ENCODE measurements at regions not wholly inside any gene's neighbourhood (a gene's known extent, or its start where the extent isn't known, plus 50 kb on each side); places are given as distances from the start of the nearest gene placed in this dataset.
A peak's percentile ranks its signal among the peaks of the same experiment; 100 is the strongest.

- peaks cover 0 to 3% of the 10 kb centered on the region in 2 experiments; a peak in 2 of 4 replicates for H3K4me1 ChIP-seq (ENCODE audit: control insufficient read depth in 1 of 2, insufficient read depth in 2 of 2, low read depth in 1 of 2, low read length in 1 of 2)
- no peak overlapping the region for H3K4me2 ChIP-seq
- no peaks in the 10 kb centered on the region for H3K79me2 ChIP-seq (ENCODE audit: insufficient read depth)
- ChIA-PET CTCF (no interaction called here), POLR2A (no interaction called here)
- no peaks in the 10 kb centered on the region for H3K9me2 ChIP-seq
- no peaks in the 10 kb centered on the region for H3K27me3 ChIP-seq (ENCODE audit: insufficient read depth)
- WGBS (ENCODE audit: low lambda C conversion rate) = 74% methylated on average over 1 of the region's 1 CpG
- no peak overlapping the region for H3K9ac ChIP-seq
- H3K27ac ChIP-seq (ENCODE audit: low read depth in 2 of 2, low read length in 1 of 2) = no peak overlapping the region
- TF ChIP-seq GABPA (IDR thresholded peaks at IDR 0.05; ENCODE audit: low read depth) (no peak), PBX3 (IDR thresholded peaks at IDR 0.05) (peak; percentile 26; the same call in 1 of the 2 replicates)
- no peaks in the 10 kb centered on the region for H3F3A ChIP-seq (replicated peaks; ENCODE audit: insufficient read depth)
- H3K36me3 ChIP-seq (replicated peaks in 1 of 2; ENCODE audit: control insufficient read depth in 1 of 2, insufficient read depth in 2 of 2, low read length in 1 of 2) = no peaks in the 10 kb centered on the region
- no peak overlapping the region for H2AFZ ChIP-seq (ENCODE audit: low read depth)
- H4K20me1 ChIP-seq (ENCODE audit: insufficient read depth) = no peaks in the 10 kb centered on the region
- no peak for DNase-seq
- no peaks in the 10 kb centered on the region for H3K9me3 ChIP-seq
- no peak overlapping the region for H3K4me3 ChIP-seq (ENCODE audit: low read depth in 2 of 2, low read length in 1 of 2)
Measured at GRCh38 chr3:106337116-106337515, 468.3 kb upstream of the CBLB start.

GRCh38 chr3:106338582-106339214 is 469.9 kb upstream of the CBLB start:
- POLR2A ChIA-PET = no interaction called here
- no peak overlapping the region for H3K4me2 ChIP-seq

More at GRCh38 chr3:106338582-106339214, 469.9 kb upstream of the CBLB start:
- DNase-seq = no peak
- CTCF ChIA-PET = no interaction called here
- Histone ChIP-seq H2AFZ (ENCODE audit: low read depth) (no peak overlapping the region), H3K4me3 (ENCODE audit: low read depth in 2 of 2, low read length in 1 of 2) (no peak overlapping the region), H3K27me3 (ENCODE audit: insufficient read depth) (no peaks in the 10 kb centered on the region), H3K27ac (ENCODE audit: low read depth in 2 of 2, low read length in 1 of 2) (no peak overlapping the region), H3F3A (replicated peaks; ENCODE audit: insufficient read depth) (no peaks in the 10 kb centered on the region), H3K4me1 (ENCODE audit: control insufficient read depth in 1 of 2, insufficient read depth in 2 of 2, low read depth in 1 of 2, low read length in 1 of 2) (peaks cover 0 to 5% of the 10 kb centered on the region in 2 experiments; a peak in 3 of 4 replicates), H3K9ac (no peak overlapping the region), H3K36me3 (replicated peaks in 1 of 2; ENCODE audit: control insufficient read depth in 1 of 2, insufficient read depth in 2 of 2, low read length in 1 of 2) (no peaks in the 10 kb centered on the region), H3K9me2 (no peaks in the 10 kb centered on the region), H4K20me1 (ENCODE audit: insufficient read depth) (no peaks in the 10 kb centered on the region), H3K79me2 (ENCODE audit: insufficient read depth) (no peaks in the 10 kb centered on the region), H3K9me3 (no peaks in the 10 kb centered on the region)
- TF ChIP-seq EP300 (IDR thresholded peaks at IDR 0.05; ENCODE audit: borderline replicate concordance in 1 of 2, low read depth in 1 of 2, low read length in 1 of 2) (no peak), NRF1 (IDR thresholded peaks at IDR 0.05; ENCODE audit: low read depth, low read length) (no peak), MAX (IDR thresholded peaks at IDR 0.05; ENCODE audit: low read depth) (no peak), RAD21 (IDR thresholded peaks at IDR 0.05; ENCODE audit: low read length) (no peak), CTCF (IDR thresholded peaks at IDR 0.05) (no peak), GABPA (IDR thresholded peaks at IDR 0.05; ENCODE audit: low read depth) (no peak), SIN3A (IDR thresholded peaks at IDR 0.05; ENCODE audit: borderline replicate concordance, low read depth, low read length) (no peak), RCOR1 (IDR thresholded peaks at IDR 0.05; ENCODE audit: low read length) (no peak), USF2 (IDR thresholded peaks at IDR 0.05; ENCODE audit: borderline replicate concordance, low read depth, low read length) (no peak), JUND (IDR thresholded peaks at IDR 0.05) (no peak), FOXJ3 (CRISPR knock-in tag; IDR thresholded peaks at IDR 0.05) (no peak), SMC3 (IDR thresholded peaks at IDR 0.05; ENCODE audit: low read depth, low read length) (no peak), TCF12 (IDR thresholded peaks at IDR 0.05) (no peak)
- WGBS (ENCODE audit: low lambda C conversion rate) = 91% methylated on average over 5 of the region's 5 CpGs

Measured in SK-N-SH (cell line).